K562 (cell line): ENCODE measurements at regions not wholly inside any gene's neighbourhood (a gene's known extent, or its start where the extent isn't known, plus 50 kb on each side); places are given as distances from the start of the nearest gene placed in this dataset.

Source experiments
- DIDO1 ChIP-seq: fragments of 450-650 bp; IDR thresholded peaks from 2 replicates; pipeline ENCODE4 v1.6.1; 2016; ENCODE audit warnings: low read depth, missing biosample characterization, missing genetic modification characterization
- TF ChIP-seq, protein P1 (sequence below): fragments of 250-450 bp; sonication (Bioruptor Pico); IDR thresholded peaks from 2 replicates; pipeline ENCODE4 v1.4.0; 2020
- TF ChIP-seq, protein P2 (sequence below), 2 experiments: fragments of 450-650 bp; IDR thresholded peaks; 2 replicates each; pipeline ENCODE4 v1.6.1; 2016
- TF ChIP-seq, protein P3 (sequence below): fragments of 450-650 bp; formaldehyde crosslinking; IDR thresholded peaks from 2 replicates; pipeline ENCODE4 v1.4.0; 2020; ENCODE audit warnings: mild to moderate bottlenecking, mixed read lengths

DNA sequence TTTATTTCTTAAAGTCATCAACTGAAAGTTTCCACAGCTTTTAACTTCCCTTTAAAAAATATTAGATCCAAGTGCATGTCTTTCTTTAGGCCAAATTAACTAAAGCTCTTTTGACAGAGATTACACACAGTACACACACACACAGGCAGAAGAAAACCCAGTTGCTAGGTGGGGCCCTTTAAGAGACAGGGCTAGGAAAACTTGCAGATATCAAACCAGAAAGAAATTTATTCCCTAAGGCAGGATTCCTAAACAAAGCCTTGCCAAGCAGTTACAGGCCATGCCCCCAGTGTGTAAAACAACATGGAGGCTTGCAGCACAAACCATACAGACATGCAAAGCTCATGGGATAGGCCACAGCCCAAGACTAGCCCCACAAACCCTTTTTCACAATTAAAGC is 123.4 kb downstream of the FSCB start (continued):
- TF ChIP-seq, protein P1, sequence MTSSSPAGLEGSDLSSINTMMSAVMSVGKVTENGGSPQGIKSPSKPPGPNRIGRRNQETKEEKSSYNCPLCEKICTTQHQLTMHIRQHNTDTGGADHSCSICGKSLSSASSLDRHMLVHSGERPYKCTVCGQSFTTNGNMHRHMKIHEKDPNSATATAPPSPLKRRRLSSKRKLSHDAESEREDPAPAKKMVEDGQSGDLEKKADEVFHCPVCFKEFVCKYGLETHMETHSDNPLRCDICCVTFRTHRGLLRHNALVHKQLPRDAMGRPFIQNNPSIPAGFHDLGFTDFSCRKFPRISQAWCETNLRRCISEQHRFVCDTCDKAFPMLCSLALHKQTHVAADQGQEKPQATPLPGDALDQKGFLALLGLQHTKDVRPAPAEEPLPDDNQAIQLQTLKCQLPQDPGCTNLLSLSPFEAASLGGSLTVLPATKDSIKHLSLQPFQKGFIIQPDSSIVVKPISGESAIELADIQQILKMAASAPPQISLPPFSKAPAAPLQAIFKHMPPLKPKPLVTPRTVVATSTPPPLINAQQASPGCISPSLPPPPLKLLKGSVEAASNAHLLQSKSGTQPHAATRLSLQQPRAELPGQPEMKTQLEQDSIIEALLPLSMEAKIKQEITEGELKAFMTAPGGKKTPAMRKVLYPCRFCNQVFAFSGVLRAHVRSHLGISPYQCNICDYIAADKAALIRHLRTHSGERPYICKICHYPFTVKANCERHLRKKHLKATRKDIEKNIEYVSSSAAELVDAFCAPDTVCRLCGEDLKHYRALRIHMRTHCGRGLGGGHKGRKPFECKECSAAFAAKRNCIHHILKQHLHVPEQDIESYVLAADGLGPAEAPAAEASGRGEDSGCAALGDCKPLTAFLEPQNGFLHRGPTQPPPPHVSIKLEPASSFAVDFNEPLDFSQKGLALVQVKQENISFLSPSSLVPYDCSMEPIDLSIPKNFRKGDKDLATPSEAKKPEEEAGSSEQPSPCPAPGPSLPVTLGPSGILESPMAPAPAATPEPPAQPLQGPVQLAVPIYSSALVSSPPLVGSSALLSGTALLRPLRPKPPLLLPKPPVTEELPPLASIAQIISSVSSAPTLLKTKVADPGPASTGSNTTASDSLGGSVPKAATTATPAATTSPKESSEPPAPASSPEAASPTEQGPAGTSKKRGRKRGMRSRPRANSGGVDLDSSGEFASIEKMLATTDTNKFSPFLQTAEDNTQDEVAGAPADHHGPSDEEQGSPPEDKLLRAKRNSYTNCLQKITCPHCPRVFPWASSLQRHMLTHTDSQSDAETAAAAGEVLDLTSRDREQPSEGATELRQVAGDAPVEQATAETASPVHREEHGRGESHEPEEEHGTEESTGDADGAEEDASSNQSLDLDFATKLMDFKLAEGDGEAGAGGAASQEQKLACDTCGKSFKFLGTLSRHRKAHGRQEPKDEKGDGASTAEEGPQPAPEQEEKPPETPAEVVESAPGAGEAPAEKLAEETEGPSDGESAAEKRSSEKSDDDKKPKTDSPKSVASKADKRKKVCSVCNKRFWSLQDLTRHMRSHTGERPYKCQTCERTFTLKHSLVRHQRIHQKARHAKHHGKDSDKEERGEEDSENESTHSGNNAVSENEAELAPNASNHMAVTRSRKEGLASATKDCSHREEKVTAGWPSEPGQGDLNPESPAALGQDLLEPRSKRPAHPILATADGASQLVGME = no peak
- TF ChIP-seq, protein P2, sequence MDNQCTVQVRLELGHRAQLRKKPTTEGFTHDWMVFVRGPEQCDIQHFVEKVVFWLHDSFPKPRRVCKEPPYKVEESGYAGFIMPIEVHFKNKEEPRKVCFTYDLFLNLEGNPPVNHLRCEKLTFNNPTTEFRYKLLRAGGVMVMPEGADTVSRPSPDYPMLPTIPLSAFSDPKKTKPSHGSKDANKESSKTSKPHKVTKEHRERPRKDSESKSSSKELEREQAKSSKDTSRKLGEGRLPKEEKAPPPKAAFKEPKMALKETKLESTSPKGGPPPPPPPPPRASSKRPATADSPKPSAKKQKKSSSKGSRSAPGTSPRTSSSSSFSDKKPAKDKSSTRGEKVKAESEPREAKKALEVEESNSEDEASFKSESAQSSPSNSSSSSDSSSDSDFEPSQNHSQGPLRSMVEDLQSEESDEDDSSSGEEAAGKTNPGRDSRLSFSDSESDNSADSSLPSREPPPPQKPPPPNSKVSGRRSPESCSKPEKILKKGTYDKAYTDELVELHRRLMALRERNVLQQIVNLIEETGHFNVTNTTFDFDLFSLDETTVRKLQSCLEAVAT (IDR thresholded peaks at IDR 0.05) = no peak
- TF ChIP-seq, protein P3, sequence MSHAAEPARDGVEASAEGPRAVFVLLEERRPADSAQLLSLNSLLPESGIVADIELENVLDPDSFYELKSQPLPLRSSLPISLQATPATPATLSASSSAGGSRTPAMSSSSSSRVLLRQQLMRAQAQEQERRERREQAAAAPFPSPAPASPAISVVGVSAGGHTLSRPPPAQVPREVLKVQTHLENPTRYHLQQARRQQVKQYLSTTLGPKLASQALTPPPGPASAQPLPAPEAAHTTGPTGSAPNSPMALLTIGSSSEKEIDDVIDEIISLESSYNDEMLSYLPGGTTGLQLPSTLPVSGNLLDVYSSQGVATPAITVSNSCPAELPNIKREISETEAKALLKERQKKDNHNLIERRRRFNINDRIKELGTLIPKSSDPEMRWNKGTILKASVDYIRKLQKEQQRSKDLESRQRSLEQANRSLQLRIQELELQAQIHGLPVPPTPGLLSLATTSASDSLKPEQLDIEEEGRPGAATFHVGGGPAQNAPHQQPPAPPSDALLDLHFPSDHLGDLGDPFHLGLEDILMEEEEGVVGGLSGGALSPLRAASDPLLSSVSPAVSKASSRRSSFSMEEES (CRISPR knock-in tag) = no peak
- TF ChIP-seq DIDO1 (tag) = no peak
